SK-N-SH (cell line): ENCODE measurements at regions not wholly inside any gene's neighbourhood (a gene's known extent, or its start where the extent isn't known, plus 50 kb on each side); places are given as distances from the start of the nearest gene placed in this dataset.

ENCODE experiments used
- CTCF ChIA-PET: fragments of 300-600, 350-600 bp; formaldehyde crosslinking; extraction: SDS; loops from one replicate; lab custom pipeline; 2021; lab: Yijun Ruan, JAX
- POLR2A ChIA-PET: fragments of 350-600 bp; sonication (Branson Sonifier 250); formaldehyde crosslinking; extraction: SDS; loops from one replicate; lab custom pipeline; 2020; ENCODE audit warnings: antibody characterized with exemption, inconsistent platforms; lab: Yijun Ruan, JAX
- DNase-seq: peaks from one replicate; pipeline ENCODE4 v3.0.0; 2012
- H2AFZ ChIP-seq: fragments of 200-600 bp; sonication (generic); 2 replicates; pipeline ENCODE4 v1.8.1; 2016; ENCODE audit warnings: antibody characterized with exemption, mild to moderate bottlenecking, low read depth
- H3F3A ChIP-seq: fragments of 200-600 bp; sonication (generic); replicated peaks from 2 replicates; pipeline ENCODE3; 2016; ENCODE audit warnings: antibody characterized with exemption, mild to moderate bottlenecking; ENCODE audit not compliant: insufficient read depth
- H3K27ac ChIP-seq, 2 experiments: fragments of 200-500 bp in 1 of 2; fragments of 200-600 bp in 1 of 2; sonication (Bioruptor generic) in 1 of 2; sonication (generic), shearing (Covaris generic) in 1 of 2; 2 replicates each; pipeline versions ENCODE4 v1.5.1 to v1.6.1; 2014 to 2016; ENCODE audit warnings: low read depth in 2 of 2, inconsistent platforms in 1 of 2, low read length in 1 of 2, mild to moderate bottlenecking in 1 of 2, mixed read lengths in 1 of 2
- H3K27me3 ChIP-seq: fragments of 200-600 bp; sonication (generic), shearing (Covaris generic); 2 replicates; pipeline ENCODE4 v1.6.1; 2016; ENCODE audit warnings: mixed run types; ENCODE audit not compliant: insufficient read depth
- H3K36me3 ChIP-seq, 2 experiments: fragments of 200-500 bp in 1 of 2; fragments of 200-600 bp in 1 of 2; sonication (Bioruptor generic) in 1 of 2; sonication (generic) in 1 of 2; replicated peaks in 1 of 2; 2 replicates each; pipeline versions ENCODE3 to v1.5.1; 2014 to 2016; ENCODE audit warnings: low read length in 1 of 2, mild to moderate bottlenecking in 1 of 2; ENCODE audit not compliant: insufficient read depth in 2 of 2, control insufficient read depth in 1 of 2
- H3K4me1 ChIP-seq, 2 experiments: fragments of 200-500 bp in 1 of 2; fragments of 200-600 bp in 1 of 2; sonication (Bioruptor generic) in 1 of 2; sonication (generic), shearing (Covaris generic) in 1 of 2; 2 replicates each; pipeline versions ENCODE4 v1.5.1 to v1.6.1; 2014 to 2016; ENCODE audit warnings: low read depth in 1 of 2, low read length in 1 of 2, mixed run types in 1 of 2; ENCODE audit not compliant: insufficient read depth in 2 of 2, control insufficient read depth in 1 of 2
- H3K4me2 ChIP-seq: fragments of 200-600 bp; sonication (generic), shearing (Covaris generic); 2 replicates; pipeline ENCODE4 v1.6.1; 2017; ENCODE audit warnings: mixed run types
- H3K4me3 ChIP-seq, 2 experiments: fragments of 200-500 bp in 1 of 2; fragments of 200-600 bp in 1 of 2; sonication (Bioruptor generic) in 1 of 2; sonication (generic), shearing (Covaris generic) in 1 of 2; 2 replicates each; pipeline versions ENCODE4 v1.5.1 to v1.8.1; 2014 to 2016; ENCODE audit warnings: low read depth in 2 of 2, inconsistent platforms in 1 of 2, low read length in 1 of 2, mild to moderate bottlenecking in 1 of 2, mixed read lengths in 1 of 2, moderate library complexity in 1 of 2
- H3K79me2 ChIP-seq: fragments of 200-600 bp; sonication (generic); 2 replicates; pipeline ENCODE4 v1.8.1; 2017; ENCODE audit warnings: mild to moderate bottlenecking; ENCODE audit not compliant: insufficient read depth
- H3K9ac ChIP-seq: fragments of 200-600 bp; sonication (generic); 2 replicates; pipeline ENCODE4 v1.6.1; 2017; ENCODE audit warnings: mixed run types
- H3K9me2 ChIP-seq: fragments of 200-600 bp; sonication (generic); 2 replicates; pipeline ENCODE4 v1.6.1; 2017; ENCODE audit warnings: mixed run types
- H3K9me3 ChIP-seq: fragments of 200-600 bp; sonication (generic); 2 replicates; pipeline ENCODE4 v1.6.1; 2017; ENCODE audit warnings: mixed run types, mild to moderate bottlenecking, moderate library complexity
- H4K20me1 ChIP-seq: fragments of 200-600 bp; sonication (generic); 2 replicates; pipeline ENCODE4 v1.6.1; 2017; ENCODE audit warnings: mild to moderate bottlenecking, mixed run types; ENCODE audit not compliant: insufficient read depth
- CTCF ChIP-seq: fragments of 200-600 bp; sonication (generic); IDR thresholded peaks from 2 replicates; pipeline ENCODE4 v1.6.1; 2017; ENCODE audit warnings: antibody characterized with exemption, mild to moderate bottlenecking, moderate library complexity
- ELF1 ChIP-seq: IDR thresholded peaks from 2 replicates; pipeline ENCODE4 v1.4.0; 2012
- EP300 ChIP-seq, 2 experiments: IDR thresholded peaks; 2 replicates each; pipeline versions ENCODE4 v1.4.0 to v1.6.1; 2012; ENCODE audit warnings: borderline replicate concordance in 1 of 2, low read depth in 1 of 2, low read length in 1 of 2
- EZH2phosphoT487 ChIP-seq: fragments of 200-600 bp; sonication (generic); IDR thresholded peaks from 2 replicates; pipeline ENCODE4 v1.6.1; 2017; ENCODE audit warnings: low read depth, mixed run types, mild to moderate bottlenecking, antibody characterized with exemption, moderate library complexity, borderline replicate concordance
- FOSL2 ChIP-seq: IDR thresholded peaks from 2 replicates; pipeline ENCODE4 v1.4.0; 2012; ENCODE audit warnings: low read depth, mild to moderate bottlenecking, moderate library complexity, borderline replicate concordance
- FOXJ3 ChIP-seq: sonication (generic); formaldehyde crosslinking; IDR thresholded peaks from 2 replicates; pipeline ENCODE4 v1.5.1; 2020; ENCODE audit warnings: mild to moderate bottlenecking, missing genetic modification reagents
- FOXM1 ChIP-seq: IDR thresholded peaks from 2 replicates; pipeline ENCODE4 v1.4.0; 2012; ENCODE audit warnings: low read depth, mild to moderate bottlenecking
- GABPA ChIP-seq: IDR thresholded peaks from 2 replicates; pipeline ENCODE4 v1.4.0; 2012; ENCODE audit warnings: low read depth, mild to moderate bottlenecking
- GATA2 ChIP-seq: sonication (generic); formaldehyde crosslinking; IDR thresholded peaks from 2 replicates; pipeline ENCODE4 v1.5.0; 2020; ENCODE audit warnings: mild to moderate bottlenecking, missing genetic modification reagents
- MAX ChIP-seq: IDR thresholded peaks from 2 replicates; pipeline ENCODE4 v1.4.0; 2012; ENCODE audit warnings: low read depth
- NRF1 ChIP-seq: IDR thresholded peaks from 2 replicates; pipeline ENCODE4 v1.6.1; 2012; ENCODE audit warnings: low read depth, mild to moderate bottlenecking, low read length
- RFX5 ChIP-seq: IDR thresholded peaks from 2 replicates; pipeline ENCODE4 v1.6.1; 2012; ENCODE audit warnings: mild to moderate bottlenecking, improper control_type of control experiment, low read length
- SIN3A ChIP-seq: IDR thresholded peaks from 2 replicates; pipeline ENCODE4 v1.6.1; 2012; ENCODE audit warnings: low read depth, mild to moderate bottlenecking, low read length, moderate library complexity, borderline replicate concordance
- SMC3 ChIP-seq: IDR thresholded peaks from 2 replicates; pipeline ENCODE4 v1.6.1; 2012; ENCODE audit warnings: low read depth, low read length, improper control_type of control experiment
- TAF1 ChIP-seq: IDR thresholded peaks from 2 replicates; pipeline ENCODE4 v1.6.1; 2012; ENCODE audit warnings: low read depth, mild to moderate bottlenecking, low read length, moderate library complexity, borderline replicate concordance
- TCF12 ChIP-seq: IDR thresholded peaks from 2 replicates; pipeline ENCODE4 v1.4.0; 2012
- TEAD4 ChIP-seq: IDR thresholded peaks from 2 replicates; pipeline ENCODE4 v1.4.0; 2012; ENCODE audit warnings: mild to moderate bottlenecking, borderline replicate concordance; ENCODE audit not compliant: insufficient read depth
- USF1 ChIP-seq: IDR thresholded peaks from 2 replicates; pipeline ENCODE4 v1.4.0; 2012; ENCODE audit warnings: low read depth, borderline replicate concordance
- WGBS: methylation state at CpG from one replicate; pipeline ENCODE4 v1.1.6; 2017; ENCODE audit warnings: low lambda C conversion rate; 5-methylcytosine and 5-hydroxymethylcytosine counted together
- TF ChIP-seq, protein P1 (sequence below): fragments of 150-350 bp; IDR thresholded peaks from 2 replicates; pipeline ENCODE4 v1.6.1; 2017; ENCODE audit warnings: antibody characterized with exemption, low read length, low read depth, borderline replicate concordance
- TF ChIP-seq, protein P2 (sequence below): IDR thresholded peaks from 2 replicates; pipeline ENCODE4 v1.4.0; 2012; ENCODE audit warnings: low read depth, borderline replicate concordance

GRCh38 chr17:33514369-33514768 lies 221.3 kb upstream of the ASIC2 start (continued):
- no peak for TF ChIP-seq FOSL2
- no peak for TF ChIP-seq MAX

- Histone ChIP-seq H3K9me3 (no peaks in the 10 kb centered on the region), H2AFZ (no peak overlapping the region), H3K4me3 (no peak overlapping the region), H3K36me3 (no peaks in the 10 kb centered on the region), H3K27ac (no peak overlapping the region), H4K20me1 (no peaks in the 10 kb centered on the region), H3K4me1 (peaks cover 0 to 5% of the 10 kb centered on the region in 2 experiments; a peak in 1 of 4 replicates), H3K79me2 (no peaks in the 10 kb centered on the region), H3F3A (no peaks in the 10 kb centered on the region), H3K9ac (no peak overlapping the region)
- no peak for DNase-seq
- POLR2A ChIA-PET: no interaction called here
- 66% methylated on average over 7 of the region's 7 CpGs for WGBS
- TF ChIP-seq MAX (no peak), TEAD4 (no peak), FOXJ3 (CRISPR knock-in tag) (no peak), TAF1 (no peak), NRF1 (no peak), GABPA (no peak), USF1 (no peak), RFX5 (no peak), EP300 (IDR thresholded peaks at IDR 0.05; ENCODE audit: borderline replicate concordance in 1 of 2, low read depth in 1 of 2, low read length in 1 of 2) (no peak), GATA2 (no peak), SMC3 (no peak)
- TF ChIP-seq, protein P1, sequence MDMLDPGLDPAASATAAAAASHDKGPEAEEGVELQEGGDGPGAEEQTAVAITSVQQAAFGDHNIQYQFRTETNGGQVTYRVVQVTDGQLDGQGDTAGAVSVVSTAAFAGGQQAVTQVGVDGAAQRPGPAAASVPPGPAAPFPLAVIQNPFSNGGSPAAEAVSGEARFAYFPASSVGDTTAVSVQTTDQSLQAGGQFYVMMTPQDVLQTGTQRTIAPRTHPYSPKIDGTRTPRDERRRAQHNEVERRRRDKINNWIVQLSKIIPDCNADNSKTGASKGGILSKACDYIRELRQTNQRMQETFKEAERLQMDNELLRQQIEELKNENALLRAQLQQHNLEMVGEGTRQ: no peak
- TF ChIP-seq, all 33 proteins: peak for 0
- CTCF ChIA-PET: interaction anchor here (1.0 kb wide), 1 partner anchor 15 kb away, joined by 3 read pairs; no protein-coding TSS in a partner anchor
- no peaks in the 10 kb centered on the region for H3K27me3 ChIP-seq
- H3K9me2 ChIP-seq: no peaks in the 10 kb centered on the region
- H3K4me2 ChIP-seq: no peak overlapping the region
Measured at GRCh38 chr17:33515974-33516373, 222.9 kb upstream of the ASIC2 start.

DNA sequence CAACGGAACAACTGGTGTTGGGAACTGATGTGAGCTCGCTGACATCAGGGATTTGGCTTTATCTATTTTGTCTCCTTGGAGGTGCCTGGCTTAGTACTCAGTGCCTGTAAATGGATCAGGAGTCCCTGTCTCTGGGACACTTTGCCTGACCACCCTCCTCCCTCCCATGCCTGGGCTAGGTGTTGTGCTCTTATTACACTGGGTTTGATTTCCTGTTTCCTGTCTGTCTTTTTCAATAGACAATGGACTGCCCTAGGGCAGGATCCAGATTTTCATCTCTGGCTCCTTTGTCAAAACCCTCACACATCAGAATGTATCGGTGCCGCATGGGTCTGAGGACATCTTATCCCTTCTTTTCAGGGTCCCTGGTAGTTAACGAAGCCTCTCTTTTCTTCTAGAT lies 223.6 kb upstream of the ASIC2 start:
- Histone ChIP-seq H4K20me1 (no peaks in the 10 kb centered on the region), H3K9me2 (no peaks in the 10 kb centered on the region), H3F3A (no peaks in the 10 kb centered on the region), H2AFZ (no peak overlapping the region), H3K4me2 (no peak overlapping the region), H3K9ac (no peak overlapping the region), H3K36me3 (no peaks in the 10 kb centered on the region), H3K27ac (no peak overlapping the region), H3K4me3 (no peak overlapping the region), H3K9me3 (no peaks in the 10 kb centered on the region), H3K27me3 (no peaks in the 10 kb centered on the region), H3K4me1 (peaks cover 0 to 5% of the 10 kb centered on the region in 2 experiments; a peak in 1 of 4 replicates), H3K79me2 (no peaks in the 10 kb centered on the region)
- DNase-seq: no peak
- CTCF ChIA-PET: interaction anchor here (1.0 kb wide), 1 partner anchor 14 kb away, joined by 3 read pairs; no protein-coding TSS in a partner anchor
- 76% methylated on average over 5 of the region's 5 CpGs for whole genome bisulfite sequencing
- POLR2A ChIA-PET: no interaction called here
- TF ChIP-seq CTCF: no peak
- TF ChIP-seq SMC3: no peak
- no peak for TF ChIP-seq ELF1
- TF ChIP-seq, protein P2, sequence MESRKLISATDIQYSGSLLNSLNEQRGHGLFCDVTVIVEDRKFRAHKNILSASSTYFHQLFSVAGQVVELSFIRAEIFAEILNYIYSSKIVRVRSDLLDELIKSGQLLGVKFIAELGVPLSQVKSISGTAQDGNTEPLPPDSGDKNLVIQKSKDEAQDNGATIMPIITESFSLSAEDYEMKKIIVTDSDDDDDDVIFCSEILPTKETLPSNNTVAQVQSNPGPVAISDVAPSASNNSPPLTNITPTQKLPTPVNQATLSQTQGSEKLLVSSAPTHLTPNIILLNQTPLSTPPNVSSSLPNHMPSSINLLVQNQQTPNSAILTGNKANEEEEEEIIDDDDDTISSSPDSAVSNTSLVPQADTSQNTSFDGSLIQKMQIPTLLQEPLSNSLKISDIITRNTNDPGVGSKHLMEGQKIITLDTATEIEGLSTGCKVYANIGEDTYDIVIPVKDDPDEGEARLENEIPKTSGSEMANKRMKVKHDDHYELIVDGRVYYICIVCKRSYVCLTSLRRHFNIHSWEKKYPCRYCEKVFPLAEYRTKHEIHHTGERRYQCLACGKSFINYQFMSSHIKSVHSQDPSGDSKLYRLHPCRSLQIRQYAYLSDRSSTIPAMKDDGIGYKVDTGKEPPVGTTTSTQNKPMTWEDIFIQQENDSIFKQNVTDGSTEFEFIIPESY: no peak
- TF ChIP-seq MAX: no peak
- no peak for TF ChIP-seq SIN3A
- no peak for TF ChIP-seq TAF1
- no peak for TF ChIP-seq TCF12
- TF ChIP-seq GABPA: no peak
- TF ChIP-seq EP300 (IDR thresholded peaks at IDR 0.05; ENCODE audit: borderline replicate concordance in 1 of 2, low read depth in 1 of 2, low read length in 1 of 2): no peak
- no peak for TF ChIP-seq EZH2phosphoT487
- TF ChIP-seq FOXM1: no peak
